ENCODE measurements at regions not wholly inside any gene's neighbourhood (a gene's known extent, or its start where the extent isn't known, plus 50 kb on each side); places are given as distances from the start of the nearest gene placed in this dataset.

- TF ChIP-seq, protein P1, sequence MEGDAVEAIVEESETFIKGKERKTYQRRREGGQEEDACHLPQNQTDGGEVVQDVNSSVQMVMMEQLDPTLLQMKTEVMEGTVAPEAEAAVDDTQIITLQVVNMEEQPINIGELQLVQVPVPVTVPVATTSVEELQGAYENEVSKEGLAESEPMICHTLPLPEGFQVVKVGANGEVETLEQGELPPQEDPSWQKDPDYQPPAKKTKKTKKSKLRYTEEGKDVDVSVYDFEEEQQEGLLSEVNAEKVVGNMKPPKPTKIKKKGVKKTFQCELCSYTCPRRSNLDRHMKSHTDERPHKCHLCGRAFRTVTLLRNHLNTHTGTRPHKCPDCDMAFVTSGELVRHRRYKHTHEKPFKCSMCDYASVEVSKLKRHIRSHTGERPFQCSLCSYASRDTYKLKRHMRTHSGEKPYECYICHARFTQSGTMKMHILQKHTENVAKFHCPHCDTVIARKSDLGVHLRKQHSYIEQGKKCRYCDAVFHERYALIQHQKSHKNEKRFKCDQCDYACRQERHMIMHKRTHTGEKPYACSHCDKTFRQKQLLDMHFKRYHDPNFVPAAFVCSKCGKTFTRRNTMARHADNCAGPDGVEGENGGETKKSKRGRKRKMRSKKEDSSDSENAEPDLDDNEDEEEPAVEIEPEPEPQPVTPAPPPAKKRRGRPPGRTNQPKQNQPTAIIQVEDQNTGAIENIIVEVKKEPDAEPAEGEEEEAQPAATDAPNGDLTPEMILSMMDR (IDR thresholded peaks at IDR 0.05; ENCODE audit: low read depth): no peak
Observed at GRCh38 chr3:65277798-65278197, 590.0 kb upstream of the ADAMTS9 start.

DNA sequence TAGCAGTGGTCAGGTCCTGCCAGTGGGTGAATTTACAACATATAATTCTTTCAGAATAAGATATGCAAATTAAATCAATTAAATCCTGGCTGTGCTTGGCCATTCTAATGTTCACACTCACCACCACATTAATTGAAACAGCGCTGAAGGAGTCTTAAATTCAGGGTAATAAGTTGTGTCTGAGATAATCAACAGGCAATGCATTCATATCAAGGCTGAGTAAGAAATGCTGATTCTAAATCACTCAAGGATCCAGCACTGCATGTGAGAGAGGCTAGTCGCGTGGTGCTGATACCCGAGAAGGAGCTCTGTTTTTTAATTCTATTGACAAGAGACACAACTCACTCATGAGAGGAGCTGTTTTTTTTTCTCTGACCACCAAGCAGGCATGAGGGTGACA is 588.8 kb upstream of the ADAMTS9 start:
- TF ChIP-seq, protein P1 (IDR thresholded peaks at IDR 0.05; ENCODE audit: low read depth): no peak

- TF ChIP-seq, protein P1 (IDR thresholded peaks at IDR 0.05; ENCODE audit: low read depth): no peak
Observed at GRCh38 chr3:65268426-65268825, 580.6 kb upstream of the ADAMTS9 start.

GRCh38 chr3:65265942-65266590 is 578.3 kb upstream of the ADAMTS9 start:
- TF ChIP-seq, protein P1 (IDR thresholded peaks at IDR 0.05; ENCODE audit: low read depth): no peak

GRCh38 chr3:65265511-65265910 is 577.7 kb upstream of the ADAMTS9 start:
- TF ChIP-seq, protein P1 (IDR thresholded peaks at IDR 0.05; ENCODE audit: low read depth): no peak

- TF ChIP-seq, protein P1 (IDR thresholded peaks at IDR 0.05; ENCODE audit: low read depth): no peak
Observed at GRCh38 chr3:65262548-65262947, 574.7 kb upstream of the ADAMTS9 start.

DNA sequence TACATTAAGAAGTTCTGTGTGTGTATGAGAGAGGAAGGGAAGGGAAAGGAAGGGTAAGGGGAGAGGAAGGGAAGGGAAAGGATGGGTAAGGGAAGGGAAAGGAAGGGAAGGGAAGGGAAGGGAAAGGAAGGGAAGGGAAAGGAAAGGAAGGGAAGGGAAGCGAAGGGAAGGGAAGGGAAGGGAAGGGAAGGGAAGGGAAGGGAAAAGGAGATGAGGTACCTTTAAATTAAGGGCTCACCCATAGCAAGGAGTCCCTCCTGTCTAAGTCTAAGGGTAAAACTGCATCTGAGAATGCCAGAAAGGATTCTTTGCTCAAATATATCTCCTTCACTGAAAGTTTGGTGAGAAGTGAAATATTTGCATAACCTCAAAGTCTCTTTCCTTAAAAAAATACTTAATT is 572.1 kb upstream of the ADAMTS9 start:
- TF ChIP-seq, protein P1 (IDR thresholded peaks at IDR 0.05; ENCODE audit: low read depth): no peak

All from subcutaneous adipose tissue (tissue), 1 donor.